MM.1S (cell line): ENCODE measurements at regions not wholly inside any gene's neighbourhood (a gene's known extent, or its start where the extent isn't known, plus 50 kb on each side); places are given as distances from the start of the nearest gene placed in this dataset.

Experiments
- EZH2 ChIP-seq: fragments of 300-600 bp; sonication (generic); optimal IDR thresholded peaks from 2 replicates; pipeline ENCODE3; 2017; ENCODE audit warnings: low read depth, mild to moderate bottlenecking, antibody characterized with exemption, low read length, mixed read lengths
- TF ChIP-seq, protein P1 (sequence below): fragments of 300-600 bp; sonication (generic); IDR thresholded peaks from 2 replicates; pipeline ENCODE4 v1.5.1; 2016; ENCODE audit warnings: antibody characterized with exemption, low read length, mixed read lengths

DNA sequence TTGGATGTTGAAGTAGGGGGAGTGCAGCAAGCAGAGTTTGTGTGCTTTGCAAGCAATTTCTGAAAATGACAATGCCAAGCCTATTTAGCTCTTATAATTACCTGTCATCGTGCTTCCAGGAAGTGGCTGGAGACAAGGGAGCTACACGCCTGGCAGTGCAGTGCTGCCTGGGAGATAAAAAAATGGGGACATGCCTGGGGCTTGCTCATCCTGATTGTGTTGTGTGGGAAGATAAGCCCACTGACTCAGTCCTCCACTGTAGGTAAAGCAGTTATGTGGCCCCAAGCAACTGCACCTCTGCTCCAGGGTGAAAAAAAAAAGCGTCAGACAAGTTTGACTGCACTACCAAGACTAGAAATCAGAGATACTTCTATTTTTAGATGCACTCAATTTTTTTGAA is 396.9 kb upstream of the NXPH2 start:
- TF ChIP-seq, protein P1, sequence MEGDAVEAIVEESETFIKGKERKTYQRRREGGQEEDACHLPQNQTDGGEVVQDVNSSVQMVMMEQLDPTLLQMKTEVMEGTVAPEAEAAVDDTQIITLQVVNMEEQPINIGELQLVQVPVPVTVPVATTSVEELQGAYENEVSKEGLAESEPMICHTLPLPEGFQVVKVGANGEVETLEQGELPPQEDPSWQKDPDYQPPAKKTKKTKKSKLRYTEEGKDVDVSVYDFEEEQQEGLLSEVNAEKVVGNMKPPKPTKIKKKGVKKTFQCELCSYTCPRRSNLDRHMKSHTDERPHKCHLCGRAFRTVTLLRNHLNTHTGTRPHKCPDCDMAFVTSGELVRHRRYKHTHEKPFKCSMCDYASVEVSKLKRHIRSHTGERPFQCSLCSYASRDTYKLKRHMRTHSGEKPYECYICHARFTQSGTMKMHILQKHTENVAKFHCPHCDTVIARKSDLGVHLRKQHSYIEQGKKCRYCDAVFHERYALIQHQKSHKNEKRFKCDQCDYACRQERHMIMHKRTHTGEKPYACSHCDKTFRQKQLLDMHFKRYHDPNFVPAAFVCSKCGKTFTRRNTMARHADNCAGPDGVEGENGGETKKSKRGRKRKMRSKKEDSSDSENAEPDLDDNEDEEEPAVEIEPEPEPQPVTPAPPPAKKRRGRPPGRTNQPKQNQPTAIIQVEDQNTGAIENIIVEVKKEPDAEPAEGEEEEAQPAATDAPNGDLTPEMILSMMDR, result no peak
- no peak for TF ChIP-seq EZH2
